A673 (cell line): ENCODE measurements at regions not wholly inside any gene's neighbourhood (a gene's known extent, or its start where the extent isn't known, plus 50 kb on each side); places are given as distances from the start of the nearest gene placed in this dataset.

Experiments
- EZH2 ChIP-seq: fragments of 200-600 bp; sonication (generic); IDR thresholded peaks from 2 replicates; pipeline ENCODE4 v1.6.1; 2017; ENCODE audit warnings: borderline replicate concordance, low read depth, mild to moderate bottlenecking, mixed read lengths, antibody characterized with exemption, low read length; ENCODE audit not compliant: poor library complexity, severe bottlenecking
- TF ChIP-seq, protein P1 (sequence below): fragments of 300-800, 200-600 bp; sonication (generic); conservative IDR thresholded peaks from 2 replicates; pipeline ENCODE4 v1.5.1; 2017; ENCODE audit warnings: low read depth, mild to moderate bottlenecking, antibody characterized with exemption, low read length, moderate library complexity, mixed read lengths

- TF ChIP-seq, protein P1, sequence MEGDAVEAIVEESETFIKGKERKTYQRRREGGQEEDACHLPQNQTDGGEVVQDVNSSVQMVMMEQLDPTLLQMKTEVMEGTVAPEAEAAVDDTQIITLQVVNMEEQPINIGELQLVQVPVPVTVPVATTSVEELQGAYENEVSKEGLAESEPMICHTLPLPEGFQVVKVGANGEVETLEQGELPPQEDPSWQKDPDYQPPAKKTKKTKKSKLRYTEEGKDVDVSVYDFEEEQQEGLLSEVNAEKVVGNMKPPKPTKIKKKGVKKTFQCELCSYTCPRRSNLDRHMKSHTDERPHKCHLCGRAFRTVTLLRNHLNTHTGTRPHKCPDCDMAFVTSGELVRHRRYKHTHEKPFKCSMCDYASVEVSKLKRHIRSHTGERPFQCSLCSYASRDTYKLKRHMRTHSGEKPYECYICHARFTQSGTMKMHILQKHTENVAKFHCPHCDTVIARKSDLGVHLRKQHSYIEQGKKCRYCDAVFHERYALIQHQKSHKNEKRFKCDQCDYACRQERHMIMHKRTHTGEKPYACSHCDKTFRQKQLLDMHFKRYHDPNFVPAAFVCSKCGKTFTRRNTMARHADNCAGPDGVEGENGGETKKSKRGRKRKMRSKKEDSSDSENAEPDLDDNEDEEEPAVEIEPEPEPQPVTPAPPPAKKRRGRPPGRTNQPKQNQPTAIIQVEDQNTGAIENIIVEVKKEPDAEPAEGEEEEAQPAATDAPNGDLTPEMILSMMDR, result no peak
- TF ChIP-seq EZH2, result no peak
These were observed 476.5 kb upstream of the POT1 start for GRCh38 chr7:125406111-125406510.
